ENCODE measurements at regions not wholly inside any gene's neighbourhood (a gene's known extent, or its start where the extent isn't known, plus 50 kb on each side); places are given as distances from the start of the nearest gene placed in this dataset.

- no peak for TF ChIP-seq POLR2AphosphoS5 (IDR thresholded peaks at IDR 0.05)
- no peak for TF ChIP-seq POLR2A (IDR thresholded peaks at IDR 0.05)
- TF ChIP-seq, protein P1, sequence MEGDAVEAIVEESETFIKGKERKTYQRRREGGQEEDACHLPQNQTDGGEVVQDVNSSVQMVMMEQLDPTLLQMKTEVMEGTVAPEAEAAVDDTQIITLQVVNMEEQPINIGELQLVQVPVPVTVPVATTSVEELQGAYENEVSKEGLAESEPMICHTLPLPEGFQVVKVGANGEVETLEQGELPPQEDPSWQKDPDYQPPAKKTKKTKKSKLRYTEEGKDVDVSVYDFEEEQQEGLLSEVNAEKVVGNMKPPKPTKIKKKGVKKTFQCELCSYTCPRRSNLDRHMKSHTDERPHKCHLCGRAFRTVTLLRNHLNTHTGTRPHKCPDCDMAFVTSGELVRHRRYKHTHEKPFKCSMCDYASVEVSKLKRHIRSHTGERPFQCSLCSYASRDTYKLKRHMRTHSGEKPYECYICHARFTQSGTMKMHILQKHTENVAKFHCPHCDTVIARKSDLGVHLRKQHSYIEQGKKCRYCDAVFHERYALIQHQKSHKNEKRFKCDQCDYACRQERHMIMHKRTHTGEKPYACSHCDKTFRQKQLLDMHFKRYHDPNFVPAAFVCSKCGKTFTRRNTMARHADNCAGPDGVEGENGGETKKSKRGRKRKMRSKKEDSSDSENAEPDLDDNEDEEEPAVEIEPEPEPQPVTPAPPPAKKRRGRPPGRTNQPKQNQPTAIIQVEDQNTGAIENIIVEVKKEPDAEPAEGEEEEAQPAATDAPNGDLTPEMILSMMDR (IDR thresholded peaks at IDR 0.05): no peak
These were observed 106.6 kb upstream of the H2AZ1 start for GRCh38 chr4:100056701-100057100.
